ENCODE measurements at regions not wholly inside any gene's neighbourhood (a gene's known extent, or its start where the extent isn't known, plus 50 kb on each side); places are given as distances from the start of the nearest gene placed in this dataset.
A peak's percentile ranks its signal among the peaks of the same experiment; 100 is the strongest.

GRCh38 chr17:13398091-13398490, 203.6 kb downstream of the HS3ST3A1 start:
- TF ChIP-seq CTCF (IDR thresholded peaks at IDR 0.05; ENCODE audit: low read length, missing control alignments): no peak
- DNase-seq (ENCODE audit: low read depth): no peak
- H3K4me3 ChIP-seq (replicated peaks; ENCODE audit: low read depth, low read length): no peak overlapping the region

GRCh38 chr17:13395862-13396261, 205.9 kb downstream of the HS3ST3A1 start:
- H3K4me3 ChIP-seq (replicated peaks; ENCODE audit: low read depth, low read length): no peak overlapping the region
- TF ChIP-seq CTCF (IDR thresholded peaks at IDR 0.05; ENCODE audit: low read length, missing control alignments): no peak
- DNase-seq (ENCODE audit: low read depth): no peak

GRCh38 chr17:13395346-13395745, 206.4 kb downstream of the HS3ST3A1 start:
- no peak for TF ChIP-seq CTCF (IDR thresholded peaks at IDR 0.05; ENCODE audit: low read length, missing control alignments)
- peak; percentile 35 for DNase-seq (ENCODE audit: low read depth)
- H3K4me3 ChIP-seq (replicated peaks; ENCODE audit: low read depth, low read length): no peak overlapping the region

GRCh38 chr17:13393841-13394710, 207.7 kb downstream of the HS3ST3A1 start:
- no peak for TF ChIP-seq CTCF (IDR thresholded peaks at IDR 0.05; ENCODE audit: low read length, missing control alignments)
- H3K4me3 ChIP-seq (replicated peaks; ENCODE audit: low read depth, low read length): no peak overlapping the region
- peak; percentile 92 for DNase-seq (ENCODE audit: low read depth)

GRCh38 chr17:13387952-13388351, 213.8 kb downstream of the HS3ST3A1 start:
- DNase-seq (ENCODE audit: low read depth): no peak
- TF ChIP-seq CTCF (IDR thresholded peaks at IDR 0.05; ENCODE audit: low read length, missing control alignments): no peak
- no peak overlapping the region for H3K4me3 ChIP-seq (replicated peaks; ENCODE audit: low read depth, low read length)

GRCh38 chr17:13387236-13387635, 214.5 kb downstream of the HS3ST3A1 start:
- DNase-seq (ENCODE audit: low read depth): no peak
- no peak for TF ChIP-seq CTCF (IDR thresholded peaks at IDR 0.05; ENCODE audit: low read length, missing control alignments)
- H3K4me3 ChIP-seq (replicated peaks; ENCODE audit: low read depth, low read length): no peak overlapping the region

- TF ChIP-seq CTCF (IDR thresholded peaks at IDR 0.05; ENCODE audit: low read length, missing control alignments): no peak
- peak; percentile 33 for DNase-seq (ENCODE audit: low read depth)
- H3K4me3 ChIP-seq (replicated peaks; ENCODE audit: low read depth, low read length): no peak overlapping the region
These were observed 216.2 kb downstream of the HS3ST3A1 start for GRCh38 chr17:13385481-13385911.
